OCI-LY3 (cell line): ENCODE measurements at regions not wholly inside any gene's neighbourhood (a gene's known extent, or its start where the extent isn't known, plus 50 kb on each side); places are given as distances from the start of the nearest gene placed in this dataset.

Experiments used
- CTCF ChIP-seq: fragments of 200-600, 300-600 bp; sonication (generic); IDR thresholded peaks from 2 replicates; pipeline ENCODE4 v1.5.1; 2014; ENCODE audit warnings: antibody characterized with exemption, low read length, low read depth
- EZH2phosphoT487 ChIP-seq: fragments of 200-600 bp; shearing (Covaris generic); IDR thresholded peaks from 2 replicates; pipeline ENCODE4 v1.6.1; 2018; ENCODE audit warnings: antibody characterized with exemption, mixed run types, low read depth

GRCh38 chr3:83251490-83251889 lies 1490.0 kb upstream of the GBE1 start:
- TF ChIP-seq CTCF: no peak
- TF ChIP-seq EZH2phosphoT487: no peak
